ENCODE measurements at regions not wholly inside any gene's neighbourhood (a gene's known extent, or its start where the extent isn't known, plus 50 kb on each side); places are given as distances from the start of the nearest gene placed in this dataset.

- no peak for ATAC-seq
- WGBS (ENCODE audit: insufficient coverage, insufficient replicate concordance, low lambda C conversion rate, missing lambda C conversion rate): 29% methylated on average over 3 of the region's 3 CpGs
- BruUV-seq (replicated peaks): no TSS peak
- no peak for TF ChIP-seq SUZ12 (IDR thresholded peaks at IDR 0.05; ENCODE audit: unreplicated experiment)
- TF ChIP-seq IRF3 (IDR thresholded peaks at IDR 0.05): no peak
- TF ChIP-seq SKIL (IDR thresholded peaks at IDR 0.05; ENCODE audit: low read depth, poor library complexity, severe bottlenecking): no peak
- TF ChIP-seq STAT3 (IDR thresholded peaks at IDR 0.05; ENCODE audit: low read depth, low read length): no peak
- TF ChIP-seq TARDBP (IDR thresholded peaks at IDR 0.05; ENCODE audit: borderline replicate concordance): no peak
- TF ChIP-seq ZNF207 (IDR thresholded peaks at IDR 0.05; ENCODE audit: borderline replicate concordance): no peak
- TF ChIP-seq FOXM1 (IDR thresholded peaks at IDR 0.05; ENCODE audit: low read depth, low read length): no peak
- no peak for TF ChIP-seq HDGF (IDR thresholded peaks at IDR 0.05)
- no peak for TF ChIP-seq ZBTB11 (CRISPR knock-in tag; IDR thresholded peaks at IDR 0.05)
- DNase-seq (ENCODE audit: low read depth, low spot score): no peak
- in situ Hi-C loops (cut with MboI): no loop called here
- Histone ChIP-seq H3K27me3 (replicated peaks in 1 of 2; ENCODE audit: control insufficient read depth in 2 of 2, insufficient read depth in 2 of 2, low read length in 1 of 2) (no peaks in the 10 kb centered on the region), H2AFZ (ENCODE audit: control insufficient read depth, low read depth, low read length) (no peak overlapping the region), H4K20me1 (ENCODE audit: control insufficient read depth, insufficient read depth) (no peaks in the 10 kb centered on the region), H3K4me1 (ENCODE audit: control insufficient read depth, insufficient read depth, low read length) (no peaks in the 10 kb centered on the region), H3K36me3 (ENCODE audit: control insufficient read depth in 2 of 2, insufficient read depth in 2 of 2, low read length in 1 of 2) (no peaks in the 10 kb centered on the region), H3K4me3 (no peak overlapping the region), H3K9me3 (replicated peaks; ENCODE audit: control insufficient read depth, insufficient read depth, low read length) (no peaks in the 10 kb centered on the region), H3K27ac (ENCODE audit: control insufficient read depth, insufficient read depth) (no peak overlapping the region), H3K79me2 (ENCODE audit: control insufficient read depth, insufficient read depth, low read length) (no peaks in the 10 kb centered on the region), H3K4me2 (ENCODE audit: control insufficient read depth, insufficient read depth) (no peak overlapping the region), H3K9ac (ENCODE audit: control insufficient read depth, insufficient read depth, low read length) (no peak overlapping the region)
- RAD21 ChIA-PET (ENCODE audit: unreplicated experiment): no interaction called here
- SMC1A ChIA-PET (ENCODE audit: uncharacterized antibody, unreplicated experiment): interaction anchor here (0.6 kb wide), 1 partner anchor 52 kb away, joined by 3 read pairs; no protein-coding TSS in a partner anchor
- CTCF ChIA-PET: no interaction called here
- intact Hi-C loops (cut with micrococcal nuclease; ENCODE audit: unreplicated experiment): loop anchor here (10.0 kb wide), 1 partner anchor 119 kb away; no protein-coding TSS in a partner anchor
- POLR2A ChIA-PET: no interaction called here
- no peak for FAIRE-seq
Measured at GRCh38 chr15:93214106-93214505, 125.1 kb upstream of the RGMA start.

Measured in GM12878 (cell line).